ENCODE measurements at regions not wholly inside any gene's neighbourhood (a gene's known extent, or its start where the extent isn't known, plus 50 kb on each side); places are given as distances from the start of the nearest gene placed in this dataset.

DNA sequence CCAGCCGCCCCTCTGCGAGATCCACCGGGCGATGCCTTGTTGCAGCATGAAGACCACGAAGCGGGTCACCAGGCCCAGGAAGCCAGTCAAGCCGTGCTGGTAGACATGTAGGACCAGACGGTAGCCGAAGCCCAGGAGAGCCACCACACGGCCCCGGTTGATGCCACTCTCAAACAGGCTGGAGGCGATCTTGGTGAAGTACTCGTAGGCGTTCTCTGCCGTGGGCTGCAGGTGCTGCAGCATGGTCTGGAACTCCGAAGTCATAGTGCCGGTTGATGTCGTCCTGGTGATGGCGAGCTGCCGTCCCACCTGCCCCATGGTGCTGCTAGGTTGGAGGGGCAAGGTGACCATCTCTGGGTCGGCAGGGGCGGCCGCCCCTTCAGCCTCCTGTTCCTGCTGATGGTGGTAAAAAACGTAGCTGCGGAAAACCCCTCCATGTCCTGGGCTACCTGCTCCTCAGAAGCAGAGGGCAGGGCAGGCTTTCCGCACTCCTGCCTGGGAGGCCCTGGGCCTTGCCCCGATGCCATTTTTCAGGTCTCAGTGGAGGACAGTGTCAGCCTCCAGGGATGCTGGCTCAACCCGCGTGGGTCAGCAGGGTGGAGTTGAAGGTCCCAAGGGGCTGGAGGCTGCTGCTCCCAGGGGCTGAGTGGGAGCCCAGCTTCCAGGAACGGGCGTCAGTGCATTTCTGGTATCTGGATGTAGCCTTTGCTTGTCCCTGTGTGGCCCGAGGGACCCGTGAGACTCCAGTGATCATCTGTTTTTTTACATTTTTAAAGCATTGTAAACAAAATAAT, 98.7 kb downstream of the ADAMTS15 start:
- TF ChIP-seq GATA2 (IDR thresholded peaks at IDR 0.05; ENCODE audit: low read depth, low read length), result no peak
- no peak for TF ChIP-seq GATA3 (IDR thresholded peaks at IDR 0.05; ENCODE audit: low read depth, low read length)

DNA sequence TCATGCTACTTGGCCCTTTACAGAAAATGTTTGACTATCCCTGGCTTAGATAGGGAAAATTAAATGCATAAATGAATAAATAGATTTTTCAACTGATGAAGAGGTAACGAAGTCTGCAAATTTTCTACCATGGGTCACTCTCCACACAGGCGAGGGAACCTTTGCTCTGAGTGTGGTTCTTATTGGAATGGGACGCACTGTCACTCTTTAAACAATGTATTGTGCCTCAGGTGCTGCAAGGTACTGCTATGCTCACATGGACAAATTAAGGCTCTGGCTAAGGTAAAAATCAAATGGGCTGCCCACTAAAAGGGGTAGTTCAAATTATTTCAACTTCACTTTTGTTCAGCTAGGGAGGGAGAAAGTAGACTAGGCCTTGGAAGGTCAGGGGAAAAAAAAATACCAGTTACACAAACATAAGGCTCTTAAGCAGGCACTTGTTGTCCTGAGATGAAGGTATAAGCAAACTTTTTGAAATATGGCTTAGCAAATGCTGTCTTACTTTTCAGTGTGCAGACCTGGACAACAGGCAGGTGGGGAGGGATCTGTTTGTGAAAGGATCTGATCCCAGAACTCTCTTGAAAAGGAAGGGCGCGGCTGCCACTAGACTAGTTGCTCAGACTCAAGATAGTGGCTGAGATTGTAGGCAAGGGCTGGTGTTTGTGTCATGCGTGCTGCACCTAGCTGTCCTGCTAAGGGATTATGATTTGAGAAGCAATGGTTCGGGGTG, 99.5 kb downstream of the ADAMTS15 start:
- TF ChIP-seq GATA2 (IDR thresholded peaks at IDR 0.05; ENCODE audit: low read depth, low read length) (no peak), GATA3 (IDR thresholded peaks at IDR 0.05; ENCODE audit: low read depth, low read length) (no peak)

DNA sequence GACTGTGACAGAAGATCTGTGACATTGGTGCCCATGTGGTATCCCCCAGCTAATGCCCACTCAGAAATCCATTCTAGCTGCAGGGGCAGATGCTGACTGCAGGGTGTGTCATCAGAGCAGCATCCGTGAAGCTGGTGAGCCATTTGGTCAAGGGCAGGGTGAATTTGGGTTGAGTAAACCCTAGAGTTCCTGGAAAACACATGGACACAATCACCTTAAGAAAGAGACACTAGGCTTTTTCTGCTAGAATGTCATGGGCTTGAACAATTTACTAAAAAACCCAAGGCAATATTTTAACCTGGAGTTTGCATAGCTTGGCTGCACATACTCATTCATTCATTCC, 100.0 kb downstream of the ADAMTS15 start:
- TF ChIP-seq GATA2 (IDR thresholded peaks at IDR 0.05; ENCODE audit: low read depth, low read length) (no peak), GATA3 (IDR thresholded peaks at IDR 0.05; ENCODE audit: low read depth, low read length) (no peak)

DNA sequence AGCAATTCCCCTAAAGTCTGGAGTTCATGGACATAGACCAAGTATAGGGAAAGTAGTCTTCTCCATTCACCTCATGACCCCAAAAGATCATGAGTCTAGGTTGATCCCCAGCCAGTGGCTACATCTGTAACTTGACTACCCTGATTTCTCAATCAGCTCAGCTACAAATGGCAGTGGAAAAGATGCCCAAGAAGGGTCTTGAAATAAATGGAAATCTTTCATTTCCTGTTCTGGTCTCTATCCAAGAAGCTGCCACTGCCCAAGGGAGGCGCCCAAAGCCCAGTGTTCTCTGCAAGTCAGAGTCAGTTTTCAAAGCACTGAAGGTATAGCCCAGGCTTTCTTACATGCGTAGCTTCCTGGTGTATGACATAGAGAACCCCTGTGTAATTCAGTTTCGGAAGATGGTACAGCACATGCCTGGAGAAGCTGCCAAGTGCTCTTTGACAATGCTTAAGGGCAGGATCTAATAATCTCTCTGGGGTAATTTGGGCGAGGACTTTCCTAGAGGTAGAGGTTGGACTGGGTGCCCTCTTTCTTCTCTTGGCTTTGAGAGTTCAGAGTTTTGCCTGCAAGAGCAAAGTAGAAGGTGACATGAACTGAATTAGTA, 101.1 kb downstream of the ADAMTS15 start:
- no peak for TF ChIP-seq GATA3 (IDR thresholded peaks at IDR 0.05; ENCODE audit: low read depth, low read length)
- no peak for TF ChIP-seq GATA2 (IDR thresholded peaks at IDR 0.05; ENCODE audit: low read depth, low read length)

DNA sequence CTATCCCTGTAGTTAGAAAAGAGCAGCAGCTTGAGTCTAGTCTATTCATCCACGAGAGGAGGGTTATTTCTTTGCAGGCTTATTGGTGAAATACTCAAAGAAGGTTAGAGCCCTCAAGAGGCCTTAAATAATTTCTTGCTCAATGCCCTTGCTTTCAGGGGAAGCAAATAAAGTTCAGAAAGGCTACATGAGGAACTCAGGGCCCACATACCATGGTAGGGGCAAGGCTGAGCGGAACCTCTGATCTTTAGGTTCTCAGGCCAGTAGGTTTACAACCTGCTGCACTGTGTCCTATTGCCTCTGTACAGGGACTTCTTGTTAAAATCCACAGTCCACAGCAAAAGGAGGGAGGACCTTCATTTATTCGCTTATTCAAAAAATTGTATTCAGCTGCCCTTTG, 101.7 kb downstream of the ADAMTS15 start:
- no peak for TF ChIP-seq GATA3 (IDR thresholded peaks at IDR 0.05; ENCODE audit: low read depth, low read length)

DNA sequence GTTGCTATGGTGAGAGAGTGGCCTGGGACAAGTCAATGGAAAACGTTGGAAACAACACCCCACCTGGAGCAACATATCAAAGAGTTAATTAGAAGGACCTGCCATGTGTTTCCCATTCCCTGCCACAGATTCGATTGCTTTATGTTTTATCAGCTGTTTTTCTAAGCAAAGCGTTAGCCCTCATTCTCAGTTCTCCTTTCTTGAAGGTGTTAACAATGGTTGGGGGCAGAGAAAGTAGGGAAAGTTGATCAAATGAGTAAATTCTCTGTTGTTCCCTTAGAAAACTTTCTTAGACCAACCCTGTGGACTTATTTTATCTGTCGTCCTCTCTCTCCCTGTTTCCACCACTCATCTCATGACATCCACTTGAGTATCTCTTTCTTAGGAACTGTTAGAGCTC, 102.5 kb downstream of the ADAMTS15 start:
- no peak for TF ChIP-seq GATA3 (IDR thresholded peaks at IDR 0.05; ENCODE audit: low read depth, low read length)
- TF ChIP-seq GATA2 (IDR thresholded peaks at IDR 0.05; ENCODE audit: low read depth, low read length), result no peak

DNA sequence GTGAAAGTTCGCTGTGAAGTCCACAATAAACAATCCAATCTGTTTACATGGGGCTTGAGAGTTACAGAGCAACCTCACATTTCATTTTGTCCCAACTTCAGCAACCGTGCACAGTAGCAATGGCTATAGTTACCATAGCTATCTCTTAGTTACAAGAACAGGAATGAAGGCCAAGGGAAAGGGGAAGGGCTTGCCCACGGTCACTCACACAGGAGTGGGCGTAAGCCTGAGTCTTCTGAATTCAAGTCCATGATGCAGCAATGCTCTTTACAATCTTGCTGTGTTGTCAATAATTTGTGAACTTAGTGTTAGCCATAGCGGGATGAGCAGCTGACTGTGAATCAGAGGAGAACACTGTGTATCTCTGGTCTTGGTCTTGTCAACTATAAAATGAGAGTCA, 102.9 kb downstream of the ADAMTS15 start:
- no peak for TF ChIP-seq GATA3 (IDR thresholded peaks at IDR 0.05; ENCODE audit: low read depth, low read length)

DNA sequence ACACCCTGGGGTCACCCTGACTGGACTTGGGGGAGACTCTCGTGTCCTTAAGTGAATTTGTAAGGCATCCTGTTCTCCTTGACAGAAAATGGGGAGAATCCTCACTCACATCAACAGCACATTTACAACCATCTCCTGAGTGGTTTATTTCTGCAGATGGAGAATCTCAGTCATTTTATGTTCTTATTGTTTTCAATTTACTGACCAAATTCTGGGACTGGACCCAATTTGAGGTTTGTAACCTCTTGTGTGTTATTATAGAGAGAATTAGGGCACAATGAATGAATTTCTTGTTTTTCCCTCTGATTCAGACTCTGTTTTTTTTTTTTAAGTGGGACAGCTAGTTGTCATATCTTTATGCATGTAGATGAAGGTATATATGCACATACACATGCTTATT, 104.9 kb downstream of the ADAMTS15 start:
- TF ChIP-seq GATA3 (IDR thresholded peaks at IDR 0.05; ENCODE audit: low read depth, low read length) (no peak), GATA2 (IDR thresholded peaks at IDR 0.05; ENCODE audit: low read depth, low read length) (no peak)

DNA sequence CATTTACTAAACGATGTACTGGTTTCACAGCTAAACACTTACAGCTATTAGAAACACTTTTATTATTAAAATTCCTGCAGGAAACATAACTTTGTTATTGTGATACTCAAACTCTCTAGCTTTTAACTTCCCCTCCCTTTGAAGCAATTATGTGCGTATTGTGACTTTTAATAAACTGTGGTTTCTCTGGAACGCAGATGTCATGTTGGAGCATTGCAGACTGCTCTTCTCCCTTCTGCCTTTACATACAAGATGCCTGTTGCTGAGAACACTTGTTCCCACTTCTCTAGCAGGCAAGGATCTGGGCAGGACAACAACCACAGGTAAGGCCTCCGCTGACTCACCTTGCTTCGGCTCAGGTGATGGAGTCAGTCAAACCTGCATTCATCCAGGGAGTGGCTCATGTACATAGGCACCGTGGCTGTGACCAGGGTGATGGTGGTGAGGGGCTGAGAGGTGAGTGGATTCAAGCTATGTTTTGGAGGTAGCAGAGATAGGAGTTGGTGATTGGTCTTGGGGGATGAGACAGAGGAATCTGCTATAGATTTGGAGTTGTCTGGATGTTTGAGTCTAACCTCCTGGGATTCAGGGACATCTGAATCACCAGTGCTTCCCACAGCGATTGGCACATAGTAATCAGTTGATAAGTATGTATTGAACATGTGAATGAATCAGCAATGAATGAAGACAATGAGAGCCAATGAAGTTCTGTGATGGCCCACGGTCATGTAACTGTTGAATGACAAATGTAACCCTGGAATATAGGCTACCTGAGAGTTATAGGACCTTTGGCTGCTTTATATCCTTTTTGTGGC, 106.0 kb downstream of the ADAMTS15 start:
- TF ChIP-seq GATA3 (IDR thresholded peaks at IDR 0.05; ENCODE audit: low read depth, low read length), result no peak
- TF ChIP-seq GATA2 (IDR thresholded peaks at IDR 0.05; ENCODE audit: low read depth, low read length), result no peak

DNA sequence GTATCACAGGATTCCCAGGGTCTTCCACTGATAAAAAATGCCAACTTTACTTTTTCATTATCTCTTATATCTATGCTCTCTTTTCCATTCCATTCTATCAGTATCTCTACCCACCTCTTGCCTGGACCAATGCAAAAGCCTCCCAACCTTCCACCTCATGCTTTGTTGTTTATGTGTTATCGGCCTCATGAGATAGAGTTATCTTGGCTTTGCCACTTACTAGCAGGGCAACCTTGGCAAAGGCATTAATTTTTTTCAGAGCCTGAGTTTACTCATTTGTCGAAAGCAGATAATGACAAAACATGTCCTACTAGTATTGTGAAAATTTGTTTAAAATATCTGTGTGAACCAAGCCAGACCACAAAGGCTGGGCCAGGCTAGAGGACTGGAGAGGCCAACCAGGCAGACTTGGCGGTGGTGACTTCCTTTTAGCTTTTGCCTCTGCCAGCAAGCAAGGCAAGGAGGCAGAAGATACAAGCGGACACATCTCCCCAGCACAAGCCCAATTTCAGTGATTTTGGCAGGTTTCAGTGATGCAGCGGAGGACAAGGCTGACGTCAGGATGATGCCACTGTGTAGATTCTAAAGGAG, 106.9 kb downstream of the ADAMTS15 start:
- no peak for TF ChIP-seq GATA2 (IDR thresholded peaks at IDR 0.05; ENCODE audit: low read depth, low read length)
- no peak for TF ChIP-seq GATA3 (IDR thresholded peaks at IDR 0.05; ENCODE audit: low read depth, low read length)

DNA sequence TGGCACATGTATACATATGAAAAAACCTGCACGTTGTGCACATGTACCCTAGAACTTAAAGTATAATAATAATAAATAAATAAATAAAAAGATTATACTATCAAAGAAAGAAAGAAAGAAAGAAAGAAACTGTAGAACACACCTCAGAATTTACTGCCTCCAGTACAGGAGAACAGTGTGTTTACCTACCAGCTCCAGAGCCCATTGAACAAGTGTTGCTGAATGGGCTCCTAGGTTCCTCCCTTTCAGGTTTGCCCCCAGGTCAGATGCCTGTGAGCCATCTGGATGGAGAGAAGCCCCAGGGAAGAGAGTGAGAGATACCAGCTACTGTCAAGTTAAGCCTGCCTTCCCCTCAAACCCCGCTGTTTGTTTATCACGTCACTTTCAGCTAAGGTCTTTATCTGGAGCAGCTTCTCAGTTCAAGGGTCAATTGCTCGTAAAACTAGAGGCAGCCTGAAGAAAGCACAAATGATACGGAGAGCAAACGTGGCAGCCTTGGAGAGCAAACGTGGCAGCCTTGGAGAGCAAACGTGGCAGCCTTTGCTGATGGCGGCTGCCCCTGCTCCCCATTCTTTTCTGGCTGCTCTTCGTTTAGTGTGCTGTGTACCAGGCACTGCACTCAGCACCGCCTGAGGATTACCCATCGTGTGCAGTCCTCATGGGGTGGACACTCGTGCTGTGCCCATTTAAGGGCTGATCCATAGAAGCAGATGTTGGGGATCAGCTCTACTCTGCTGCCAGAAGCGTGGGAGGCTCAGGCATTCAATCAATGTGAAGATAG, 111.7 kb downstream of the ADAMTS15 start:
- TF ChIP-seq GATA2 (IDR thresholded peaks at IDR 0.05; ENCODE audit: low read depth, low read length), result no peak

DNA sequence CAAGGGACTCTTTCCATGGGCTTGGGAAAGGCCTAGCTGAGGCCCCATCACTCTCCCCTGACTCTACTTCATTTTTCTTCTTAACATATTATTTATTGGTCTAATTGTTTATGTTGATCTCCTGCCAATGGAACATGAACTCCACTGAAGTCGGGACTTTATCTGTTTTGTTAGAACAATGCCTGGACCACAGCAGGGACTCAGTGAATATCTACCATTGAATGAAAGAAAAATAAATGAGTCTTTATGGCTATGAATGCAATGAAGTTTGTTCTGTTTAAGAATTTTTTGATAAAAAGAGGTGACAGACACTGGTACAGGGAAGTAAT, 112.3 kb downstream of the ADAMTS15 start:
- TF ChIP-seq GATA3 (IDR thresholded peaks at IDR 0.05; ENCODE audit: low read depth, low read length) (no peak), GATA2 (IDR thresholded peaks at IDR 0.05; ENCODE audit: low read depth, low read length) (no peak)

DNA sequence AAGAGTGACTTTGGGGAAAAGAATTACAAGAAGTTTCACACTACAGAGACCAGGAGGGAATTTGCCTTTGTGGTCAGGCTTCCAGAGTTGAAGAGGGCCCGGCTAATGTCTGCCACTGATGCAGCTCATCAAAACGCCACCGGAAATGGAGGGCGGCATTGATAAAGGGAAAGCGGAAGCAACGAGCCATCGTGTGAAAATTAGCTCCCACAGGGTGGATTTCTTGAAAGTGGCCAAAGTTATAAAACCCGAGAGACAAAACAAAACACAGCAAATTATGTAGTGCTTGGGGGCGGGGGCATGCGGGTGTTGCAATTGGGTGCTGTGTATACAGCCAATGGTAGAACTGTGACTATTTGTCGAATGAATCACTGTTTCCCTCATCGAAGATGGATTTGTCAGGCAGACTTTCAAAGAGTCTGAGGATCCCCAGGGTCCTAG, 113.0 kb downstream of the ADAMTS15 start:
- no peak for TF ChIP-seq GATA2 (IDR thresholded peaks at IDR 0.05; ENCODE audit: low read depth, low read length)
- TF ChIP-seq GATA3 (IDR thresholded peaks at IDR 0.05; ENCODE audit: low read depth, low read length), result no peak

Data from SH-SY5Y (cell line).